ENCODE measurements at regions not wholly inside any gene's neighbourhood (a gene's known extent, or its start where the extent isn't known, plus 50 kb on each side); places are given as distances from the start of the nearest gene placed in this dataset.

GRCh38 chr1:9486466-9487140, 52.7 kb upstream of the SLC25A33 start:
- no peak overlapping the region for H3K27ac ChIP-seq (ENCODE audit: low read depth, low read length)

More at GRCh38 chr1:9486466-9487140, 52.7 kb upstream of the SLC25A33 start:
- H3K36me3 ChIP-seq (ENCODE audit: control insufficient read depth, insufficient read depth, low read length), result no peaks in the 10 kb centered on the region
- H3K9ac ChIP-seq (ENCODE audit: low read depth, low read length), result no peak overlapping the region
- no peaks in the 10 kb centered on the region for H3K27me3 ChIP-seq (ENCODE audit: control insufficient read depth, insufficient read depth, low read length)
- H3K9me3 ChIP-seq (ENCODE audit: control insufficient read depth, insufficient read depth, low read length), result no peaks in the 10 kb centered on the region
- no peaks in the 10 kb centered on the region for H3K4me1 ChIP-seq (ENCODE audit: control insufficient read depth, insufficient read depth, low read length)
- no peak overlapping the region for H3K4me3 ChIP-seq (ENCODE audit: low read depth, low read length)

Data from HUES48 (cell line).